ENCODE measurements at regions not wholly inside any gene's neighbourhood (a gene's known extent, or its start where the extent isn't known, plus 50 kb on each side); places are given as distances from the start of the nearest gene placed in this dataset.

DNA sequence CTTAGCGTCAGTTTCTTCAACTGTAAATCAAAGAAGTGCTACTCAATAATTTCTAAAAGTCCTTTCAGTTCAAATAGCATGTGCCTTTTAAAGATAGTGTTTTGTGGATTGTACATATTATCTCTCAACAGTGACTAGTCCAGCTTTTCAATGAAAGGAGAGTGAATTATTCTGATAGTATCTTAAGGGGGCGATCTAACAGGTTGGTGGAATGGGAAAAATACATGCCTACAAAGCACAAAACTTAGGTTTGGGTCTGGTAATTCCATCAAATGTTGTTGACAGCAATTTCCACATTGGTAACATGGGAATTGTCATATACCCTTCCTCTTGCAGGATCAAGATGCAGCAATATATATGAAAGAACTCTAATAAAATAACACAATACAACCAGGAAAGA, 50.1 kb upstream of the HDGFL1 start:
- no peak for DNase-seq (ENCODE audit: low read depth)
- H3K4me3 ChIP-seq (ENCODE audit: low read depth, low read length): no peak overlapping the region

Data from skeletal muscle cell (primary cell).